ENCODE measurements at regions not wholly inside any gene's neighbourhood (a gene's known extent, or its start where the extent isn't known, plus 50 kb on each side); places are given as distances from the start of the nearest gene placed in this dataset.

DNA sequence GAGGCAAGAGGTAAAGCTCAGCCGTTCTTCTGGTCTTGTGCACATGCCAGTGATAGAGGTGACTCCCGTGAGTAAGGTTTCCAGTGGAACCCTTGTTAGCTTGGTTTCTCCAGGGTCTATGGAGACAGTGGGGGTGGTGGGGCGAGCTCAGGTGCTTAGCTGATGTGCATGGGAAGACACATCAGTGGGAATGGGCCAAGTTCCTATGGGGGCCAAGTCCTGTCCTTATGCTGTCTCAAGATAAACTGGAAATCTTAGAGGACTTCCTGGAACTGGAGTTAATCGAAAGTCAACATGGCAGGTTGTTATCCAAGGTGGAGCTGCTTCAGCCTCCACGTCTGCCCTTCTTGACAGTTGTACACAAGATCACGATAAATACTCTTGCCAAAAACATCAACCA, 130.1 kb upstream of the TMEM18 start:
- H3K27me3 Mint-ChIP-seq (ENCODE audit: insufficient read depth, unreplicated experiment) = no peaks in the 10 kb centered on the region
- no peak for DNase-seq (ENCODE audit: unreplicated experiment)
- no peaks in the 10 kb centered on the region for H3K4me1 Mint-ChIP-seq (ENCODE audit: insufficient read depth, unreplicated experiment)
- no peak overlapping the region for H3K4me3 Mint-ChIP-seq (ENCODE audit: unreplicated experiment)
- no peaks in the 10 kb centered on the region for H3K9me3 Mint-ChIP-seq (ENCODE audit: unreplicated experiment)
- intact Hi-C loops (cut with micrococcal nuclease) = no loop called here
- H3K36me3 Mint-ChIP-seq (ENCODE audit: insufficient read depth, unreplicated experiment) = peaks cover 4% of the 10 kb centered on the region
- no peak overlapping the region for H3K27ac Mint-ChIP-seq (ENCODE audit: low read depth, unreplicated experiment)
- TF ChIP-seq CTCF (IDR thresholded peaks at IDR 0.05; ENCODE audit: unreplicated experiment) = no peak
- ChIA-PET CTCF (interaction anchor here (0.6 kb wide), 1 partner anchor 293 kb away, joined by 3 read pairs; no protein-coding TSS in a partner anchor), POLR2A (no interaction called here)
- no TSS peak for BruUV-seq (replicated peaks)

DNA sequence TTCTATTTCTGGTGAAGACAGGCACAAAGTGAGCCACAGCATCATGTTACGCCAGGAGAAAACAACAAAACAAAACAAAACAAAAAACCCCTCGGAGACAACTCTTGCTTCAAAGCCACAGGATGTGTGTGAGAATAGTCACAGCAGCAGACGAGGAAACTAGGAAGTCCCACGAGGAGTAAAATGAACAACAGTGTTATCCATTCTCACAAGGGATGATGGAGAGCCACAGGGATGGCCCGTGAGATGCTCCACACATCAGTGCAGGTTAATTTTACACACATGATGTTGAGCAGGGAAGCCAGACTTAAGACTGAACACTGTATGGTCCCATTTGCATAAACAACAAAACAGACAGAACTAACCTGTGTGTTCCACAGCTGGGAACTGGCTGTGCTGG, 128.5 kb upstream of the TMEM18 start:
- ChIA-PET CTCF (interaction anchor here (0.5 to 0.6 kb wide), 2 partner anchors 42 to 211 kb away, joined by 3 to 4 read pairs; no protein-coding TSS in a partner anchor), POLR2A (no interaction called here)
- H3K27ac Mint-ChIP-seq (ENCODE audit: low read depth, unreplicated experiment) = no peak overlapping the region
- TF ChIP-seq CTCF (IDR thresholded peaks at IDR 0.05; ENCODE audit: unreplicated experiment) = no peak
- H3K4me3 Mint-ChIP-seq (ENCODE audit: unreplicated experiment) = no peak overlapping the region
- BruUV-seq (replicated peaks) = no TSS peak
- no peak for DNase-seq (ENCODE audit: unreplicated experiment)
- H3K27me3 Mint-ChIP-seq (ENCODE audit: insufficient read depth, unreplicated experiment) = no peaks in the 10 kb centered on the region
- H3K4me1 Mint-ChIP-seq (ENCODE audit: insufficient read depth, unreplicated experiment) = no peaks in the 10 kb centered on the region
- H3K9me3 Mint-ChIP-seq (ENCODE audit: unreplicated experiment) = no peaks in the 10 kb centered on the region
- peaks cover 4% of the 10 kb centered on the region for H3K36me3 Mint-ChIP-seq (ENCODE audit: insufficient read depth, unreplicated experiment)
- intact Hi-C loops (cut with micrococcal nuclease) = no loop called here

DNA sequence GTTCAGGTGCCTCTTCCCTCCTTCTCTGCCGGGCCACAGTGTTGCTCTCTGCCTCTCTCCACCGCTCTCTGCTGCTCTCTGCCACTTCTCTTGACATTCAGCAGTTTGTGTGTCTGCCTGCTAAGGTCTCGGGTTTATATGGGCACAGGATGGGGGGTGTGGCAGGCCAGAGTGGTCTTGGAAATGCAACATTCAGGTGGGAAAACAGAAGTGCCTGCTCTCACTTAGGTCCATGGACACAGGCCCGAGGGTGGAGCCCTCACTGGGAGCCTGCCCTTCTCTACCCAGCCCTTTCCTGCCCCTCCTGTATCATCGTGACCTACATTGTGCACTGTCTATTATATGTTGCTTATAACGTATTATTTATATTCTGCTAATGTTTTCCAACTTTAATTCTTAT, 120.8 kb upstream of the TMEM18 start:
- no peaks in the 10 kb centered on the region for H3K4me1 Mint-ChIP-seq (ENCODE audit: insufficient read depth, unreplicated experiment)
- ChIA-PET CTCF (interaction anchor here (0.7 kb wide), 1 partner anchor 40 kb away, joined by 3 read pairs; no protein-coding TSS in a partner anchor), POLR2A (no interaction called here)
- H3K27me3 Mint-ChIP-seq (ENCODE audit: insufficient read depth, unreplicated experiment) = no peaks in the 10 kb centered on the region
- H3K36me3 Mint-ChIP-seq (ENCODE audit: insufficient read depth, unreplicated experiment) = no peaks in the 10 kb centered on the region
- no peak for DNase-seq (ENCODE audit: unreplicated experiment)
- H3K27ac Mint-ChIP-seq (ENCODE audit: low read depth, unreplicated experiment) = no peak overlapping the region
- H3K4me3 Mint-ChIP-seq (ENCODE audit: unreplicated experiment) = no peak overlapping the region
- no peaks in the 10 kb centered on the region for H3K9me3 Mint-ChIP-seq (ENCODE audit: unreplicated experiment)
- intact Hi-C loops (cut with micrococcal nuclease) = no loop called here
- no TSS peak for BruUV-seq (replicated peaks)
- TF ChIP-seq CTCF (IDR thresholded peaks at IDR 0.05; ENCODE audit: unreplicated experiment) = no peak

GRCh38 chr2:797556-797955, 120.3 kb upstream of the TMEM18 start:
- CTCF ChIA-PET = interaction anchor here (0.7 kb wide), 1 partner anchor 39 kb away, joined by 3 read pairs; no protein-coding TSS in a partner anchor
- no peak overlapping the region for H3K27ac Mint-ChIP-seq (ENCODE audit: low read depth, unreplicated experiment)
- no peaks in the 10 kb centered on the region for H3K27me3 Mint-ChIP-seq (ENCODE audit: insufficient read depth, unreplicated experiment)
- no peak for TF ChIP-seq CTCF (IDR thresholded peaks at IDR 0.05; ENCODE audit: unreplicated experiment)
- intact Hi-C loops (cut with micrococcal nuclease) = no loop called here
- no peaks in the 10 kb centered on the region for H3K9me3 Mint-ChIP-seq (ENCODE audit: unreplicated experiment)
- no TSS peak for BruUV-seq (replicated peaks)
- H3K4me3 Mint-ChIP-seq (ENCODE audit: unreplicated experiment) = no peak overlapping the region
- H3K4me1 Mint-ChIP-seq (ENCODE audit: insufficient read depth, unreplicated experiment) = no peaks in the 10 kb centered on the region
- no peak for DNase-seq (ENCODE audit: unreplicated experiment)
- H3K36me3 Mint-ChIP-seq (ENCODE audit: insufficient read depth, unreplicated experiment) = no peaks in the 10 kb centered on the region
- POLR2A ChIA-PET = no interaction called here

Measured in MCF 10A (cell line).